ENCODE measurements at regions not wholly inside any gene's neighbourhood (a gene's known extent, or its start where the extent isn't known, plus 50 kb on each side); places are given as distances from the start of the nearest gene placed in this dataset.

- ChIA-PET CTCF (no interaction called here), POLR2A (ENCODE audit: low non-redundant PET) (no interaction called here)
- no peaks in the 10 kb centered on the region for H3K4me1 ChIP-seq (ENCODE audit: insufficient read depth, low read length, poor library complexity, severe bottlenecking)
- TF ChIP-seq EZH2 (IDR thresholded peaks at IDR 0.05; ENCODE audit: borderline replicate concordance, low read depth, low read length, poor library complexity, severe bottlenecking) (no peak), CTCF (conservative IDR thresholded peaks at IDR 0.05; ENCODE audit: low read depth, low read length) (no peak)
- BruUV-seq (replicated peaks): no TSS peak
- no peak for DNase-seq (ENCODE audit: low spot score)
- H3K4me3 ChIP-seq (ENCODE audit: low read depth, low read length, poor library complexity, severe bottlenecking): no peak overlapping the region
- no peaks in the 10 kb centered on the region for H3K27me3 ChIP-seq (replicated peaks; ENCODE audit: insufficient read depth, low read depth, low read length, poor library complexity)
- H3K27ac ChIP-seq (ENCODE audit: low read depth, low read length, poor library complexity, severe bottlenecking): no peak overlapping the region
- H3K36me3 ChIP-seq (ENCODE audit: insufficient read depth, low read length, poor library complexity, severe bottlenecking): no peaks in the 10 kb centered on the region
- intact Hi-C loops (cut with micrococcal nuclease; ENCODE audit: unreplicated experiment): no loop called here
- H3K9me3 ChIP-seq (ENCODE audit: low read depth, low read length, poor library complexity, severe bottlenecking): no peaks in the 10 kb centered on the region
Measured at GRCh38 chr9:78791779-78792178, 494.9 kb downstream of the PSAT1 start.

DNA sequence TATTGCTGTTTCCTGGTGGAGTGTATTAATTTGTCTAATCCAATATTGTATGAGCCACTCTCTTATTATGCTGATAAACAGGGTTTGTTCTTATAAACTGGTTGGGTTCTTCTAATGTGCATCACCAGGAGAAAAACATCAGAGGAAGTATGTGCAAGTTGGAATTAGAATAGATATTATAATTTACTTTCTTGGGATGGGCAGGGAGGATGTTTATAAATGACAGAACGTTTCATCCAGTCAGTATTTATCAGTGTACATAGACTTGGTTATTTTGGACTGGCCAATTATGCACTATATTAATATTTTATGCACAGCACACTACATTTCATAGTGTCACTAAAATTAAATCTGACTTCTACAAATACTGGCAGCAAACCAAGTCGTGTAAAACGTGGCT is 495.8 kb downstream of the PSAT1 start:
- intact Hi-C loops (cut with micrococcal nuclease; ENCODE audit: unreplicated experiment): no loop called here
- DNase-seq (ENCODE audit: low spot score): no peak
- no peaks in the 10 kb centered on the region for H3K27me3 ChIP-seq (replicated peaks; ENCODE audit: insufficient read depth, low read depth, low read length, poor library complexity)
- no peaks in the 10 kb centered on the region for H3K36me3 ChIP-seq (ENCODE audit: insufficient read depth, low read length, poor library complexity, severe bottlenecking)
- POLR2A ChIA-PET (ENCODE audit: low non-redundant PET): no interaction called here
- CTCF ChIA-PET: no interaction called here
- TF ChIP-seq EZH2 (IDR thresholded peaks at IDR 0.05; ENCODE audit: borderline replicate concordance, low read depth, low read length, poor library complexity, severe bottlenecking) (no peak), CTCF (conservative IDR thresholded peaks at IDR 0.05; ENCODE audit: low read depth, low read length) (no peak)
- no peak overlapping the region for H3K4me3 ChIP-seq (ENCODE audit: low read depth, low read length, poor library complexity, severe bottlenecking)
- no peaks in the 10 kb centered on the region for H3K4me1 ChIP-seq (ENCODE audit: insufficient read depth, low read length, poor library complexity, severe bottlenecking)
- H3K9me3 ChIP-seq (ENCODE audit: low read depth, low read length, poor library complexity, severe bottlenecking): no peaks in the 10 kb centered on the region
- H3K27ac ChIP-seq (ENCODE audit: low read depth, low read length, poor library complexity, severe bottlenecking): no peak overlapping the region
- BruUV-seq (replicated peaks): no TSS peak

GRCh38 chr9:78805771-78806170 is 508.8 kb downstream of the PSAT1 start:
- no TSS peak for BruUV-seq (replicated peaks)

More at GRCh38 chr9:78805771-78806170, 508.8 kb downstream of the PSAT1 start:
- Histone ChIP-seq H3K27me3 (replicated peaks; ENCODE audit: insufficient read depth, low read depth, low read length, poor library complexity) (no peaks in the 10 kb centered on the region), H3K36me3 (ENCODE audit: insufficient read depth, low read length, poor library complexity, severe bottlenecking) (no peaks in the 10 kb centered on the region), H3K27ac (ENCODE audit: low read depth, low read length, poor library complexity, severe bottlenecking) (no peak overlapping the region), H3K9me3 (ENCODE audit: low read depth, low read length, poor library complexity, severe bottlenecking) (no peaks in the 10 kb centered on the region), H3K4me1 (ENCODE audit: insufficient read depth, low read length, poor library complexity, severe bottlenecking) (no peaks in the 10 kb centered on the region), H3K4me3 (ENCODE audit: low read depth, low read length, poor library complexity, severe bottlenecking) (no peak overlapping the region)
- DNase-seq (ENCODE audit: low spot score): no peak
- intact Hi-C loops (cut with micrococcal nuclease; ENCODE audit: unreplicated experiment): no loop called here
- ChIA-PET CTCF (no interaction called here), POLR2A (ENCODE audit: low non-redundant PET) (no interaction called here)
- no peak for TF ChIP-seq CTCF (conservative IDR thresholded peaks at IDR 0.05; ENCODE audit: low read depth, low read length)

All from A673 (cell line).